SH-SY5Y (cell line): ENCODE measurements at regions not wholly inside any gene's neighbourhood (a gene's known extent, or its start where the extent isn't known, plus 50 kb on each side); places are given as distances from the start of the nearest gene placed in this dataset.

ENCODE experiments used
- GATA2 ChIP-seq: IDR thresholded peaks from 2 replicates; pipeline ENCODE4 v1.6.1; 2011; ENCODE audit warnings: mild to moderate bottlenecking, low read depth, low read length
- GATA3 ChIP-seq: IDR thresholded peaks from 2 replicates; pipeline ENCODE4 v1.6.1; 2011; ENCODE audit warnings: low read depth, mild to moderate bottlenecking, low read length, moderate library complexity

GRCh38 chr2:145750144-145750543 lies 1230.2 kb upstream of the ZEB2 start:
- TF ChIP-seq GATA2 (no peak), GATA3 (no peak)
